IMR-90 (cell line): ENCODE measurements at regions not wholly inside any gene's neighbourhood (a gene's known extent, or its start where the extent isn't known, plus 50 kb on each side); places are given as distances from the start of the nearest gene placed in this dataset.

Source experiments
- CEBPB ChIP-seq: IDR thresholded peaks from 2 replicates; pipeline ENCODE4 v1.6.1; 2012; ENCODE audit warnings: low read depth, low read length, improper control_type of control experiment
- CTCF ChIP-seq: conservative IDR thresholded peaks from 2 replicates; pipeline ENCODE4 v1.5.1; 2012; ENCODE audit warnings: mild to moderate bottlenecking, low read depth, low read length, improper control_type of control experiment
- MXI1 ChIP-seq: IDR thresholded peaks from 2 replicates; pipeline ENCODE4 v1.6.1; 2012; ENCODE audit warnings: low read depth, mild to moderate bottlenecking, low read length, moderate library complexity, borderline replicate concordance

DNA sequence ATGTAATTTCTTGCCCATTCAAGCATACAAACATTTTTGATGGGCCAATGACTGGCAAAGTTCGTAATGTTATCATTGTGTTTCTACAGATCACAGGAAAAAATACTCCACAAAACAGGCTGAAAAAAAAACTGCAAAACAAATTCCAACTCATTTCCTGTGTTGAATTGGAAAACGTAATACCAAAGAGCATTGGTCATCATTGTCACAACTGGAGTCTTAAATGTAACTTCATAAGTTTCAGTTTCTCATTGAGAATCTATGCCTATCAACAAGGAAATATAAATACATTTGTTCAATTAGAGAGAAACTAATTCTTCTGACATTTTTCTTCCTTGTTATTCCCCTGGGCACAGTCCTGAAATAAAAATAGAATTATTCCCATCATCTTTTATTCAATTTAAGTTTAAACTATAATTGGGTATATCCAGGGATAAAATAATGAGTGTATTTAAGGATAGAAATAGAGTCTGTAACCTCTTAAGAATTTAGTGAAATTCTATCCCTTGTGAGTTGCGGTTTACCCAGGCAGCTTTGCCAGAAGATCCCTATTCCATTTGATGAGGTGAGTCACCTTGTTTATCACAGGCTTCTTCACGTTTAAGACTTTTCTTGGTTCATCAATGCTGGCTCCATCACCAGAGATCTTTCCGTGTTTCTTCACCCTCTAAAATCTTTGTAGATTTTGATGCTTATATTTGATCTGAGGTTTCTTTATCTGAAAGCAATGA, 112.7 kb upstream of the ITGA1 start:
- no peak for TF ChIP-seq CEBPB
- TF ChIP-seq MXI1: no peak
- no peak for TF ChIP-seq CTCF
